RWPE2 (cell line): ENCODE measurements at regions not wholly inside any gene's neighbourhood (a gene's known extent, or its start where the extent isn't known, plus 50 kb on each side); places are given as distances from the start of the nearest gene placed in this dataset.

Experiments used
- ATAC-seq: fragments of 200-7000 bp; cut with Tn5 transposase; 3 replicates; pipeline ENCODE4 v1.9.1; 2021; ENCODE audit warnings: low read depth
- DNase-seq: peaks from one replicate; pipeline ENCODE4 v3.0.0-alpha.2; 2020; ENCODE audit warnings: low spot score
- H3K27ac ChIP-seq: fragments of 450-650 bp; 2 replicates; pipeline ENCODE4 v1.5.1; 2017; ENCODE audit warnings: mild to moderate bottlenecking; ENCODE audit not compliant: poor library complexity, severe bottlenecking
- H3K27me3 ChIP-seq: fragments of 250-450 bp; sonication (Bioruptor Pico); 2 replicates; pipeline ENCODE4 v1.5.1; 2021; ENCODE audit warnings: mild to moderate bottlenecking, moderate library complexity; ENCODE audit not compliant: insufficient read depth, poor library complexity, severe bottlenecking
- H3K36me3 ChIP-seq: fragments of 250-450 bp; sonication (Bioruptor Pico); 2 replicates; pipeline ENCODE4 v1.5.1; 2020; ENCODE audit warnings: low read depth, mild to moderate bottlenecking, moderate library complexity
- H3K4me1 ChIP-seq: fragments of 250-450 bp; sonication (Bioruptor Pico); 2 replicates; pipeline ENCODE4 v1.5.1; 2021; ENCODE audit warnings: mild to moderate bottlenecking, moderate library complexity; ENCODE audit not compliant: insufficient read depth, poor library complexity, severe bottlenecking
- H3K4me3 ChIP-seq: fragments of 250-450 bp; sonication (Bioruptor Pico); 2 replicates; pipeline ENCODE4 v1.5.1; 2021; ENCODE audit warnings: mild to moderate bottlenecking, moderate library complexity; ENCODE audit not compliant: severe bottlenecking
- H3K9me3 ChIP-seq: fragments of 250-450 bp; sonication (Bioruptor Pico); 2 replicates; pipeline ENCODE4 v1.5.1; 2021; ENCODE audit warnings: mild to moderate bottlenecking, moderate library complexity; ENCODE audit not compliant: severe bottlenecking
- CTCF ChIP-seq: fragments of 450-650 bp; IDR thresholded peaks from one replicate; pipeline ENCODE4 v1.5.1; 2017; ENCODE audit warnings: mild to moderate bottlenecking, moderate library complexity; ENCODE audit not compliant: poor library complexity, severe bottlenecking

GRCh38 chr9:91100878-91101450, 260.8 kb downstream of the AUH start:
- no peak for ATAC-seq
- Histone ChIP-seq H3K9me3 (no peaks in the 10 kb centered on the region), H3K4me1 (peaks cover 10% of the 10 kb centered on the region), H3K36me3 (no peaks in the 10 kb centered on the region), H3K4me3 (no peak overlapping the region), H3K27ac (no peak overlapping the region), H3K27me3 (no peaks in the 10 kb centered on the region)
- no peak for TF ChIP-seq CTCF
- no peak for DNase-seq

- H3K27ac ChIP-seq, result no peak overlapping the region
- H3K4me3 ChIP-seq, result no peak overlapping the region
- H3K4me1 ChIP-seq, result peaks cover 10% of the 10 kb centered on the region
- no peaks in the 10 kb centered on the region for H3K36me3 ChIP-seq
- DNase-seq (no peak), ATAC-seq (no peak)
- TF ChIP-seq CTCF, result no peak
- no peaks in the 10 kb centered on the region for H3K9me3 ChIP-seq
- H3K27me3 ChIP-seq, result no peaks in the 10 kb centered on the region
Measured at GRCh38 chr9:91101611-91102168, 260.0 kb downstream of the AUH start.

GRCh38 chr9:91102269-91102668, 259.4 kb downstream of the AUH start:
- Histone ChIP-seq H3K36me3 (no peaks in the 10 kb centered on the region), H3K4me1 (peaks cover 10% of the 10 kb centered on the region), H3K4me3 (no peak overlapping the region), H3K27ac (no peak overlapping the region), H3K27me3 (no peaks in the 10 kb centered on the region), H3K9me3 (no peaks in the 10 kb centered on the region)
- ATAC-seq, result no peak
- no peak for DNase-seq
- no peak for TF ChIP-seq CTCF

- peaks cover 10% of the 10 kb centered on the region for H3K4me1 ChIP-seq
- H3K36me3 ChIP-seq, result no peaks in the 10 kb centered on the region
- DNase-seq, result no peak
- no peak overlapping the region for H3K27ac ChIP-seq
- H3K27me3 ChIP-seq, result no peaks in the 10 kb centered on the region
- ATAC-seq, result no peak
- no peak for TF ChIP-seq CTCF
- no peaks in the 10 kb centered on the region for H3K9me3 ChIP-seq
- no peak overlapping the region for H3K4me3 ChIP-seq
Measured at GRCh38 chr9:91103931-91104330, 257.8 kb downstream of the AUH start.

- no peak overlapping the region for H3K4me3 ChIP-seq
- ATAC-seq, result no peak
- no peak for TF ChIP-seq CTCF
- no peak overlapping the region for H3K27ac ChIP-seq
- H3K36me3 ChIP-seq, result no peaks in the 10 kb centered on the region
- peaks cover 4% of the 10 kb centered on the region for H3K9me3 ChIP-seq
- H3K4me1 ChIP-seq, result no peaks in the 10 kb centered on the region
- H3K27me3 ChIP-seq, result no peaks in the 10 kb centered on the region
- DNase-seq, result no peak
Measured at GRCh38 chr9:91106415-91107081, 255.2 kb downstream of the AUH start.
